Activated naive CD8-positive, alpha-beta T cell treated with anti-CD3 and anti-CD28 coated beads, Interleukin-2, amount 10 ng/mL, durations not matched to agents 7 days and 5 days (primary cell): ENCODE measurements at regions not wholly inside any gene's neighbourhood (a gene's known extent, or its start where the extent isn't known, plus 50 kb on each side); places are given as distances from the start of the nearest gene placed in this dataset.

Experiments
- ATAC-seq: fragments of 150-1000 bp; cut with Tn5 transposase; one replicate; pipeline ENCODE4 v1.10.0; 2021; ENCODE audit warnings: low read depth, moderate library complexity
- POLR2A ChIA-PET: fragments of 350-600 bp; sonication (Branson Sonifier 250); formaldehyde crosslinking; loops from one replicate; lab custom pipeline; 2021; ENCODE audit warnings: antibody characterized with exemption; lab: Charles Lee
- DNase-seq: peaks from one replicate; pipeline ENCODE4 v3.0.0; 2021
- H3K27ac Mint-ChIP-seq: one replicate; pipeline ENCODE4 v1.8.0; 2022; ENCODE audit warnings: mild to moderate bottlenecking, mixed read lengths
- H3K27me3 Mint-ChIP-seq: one replicate; pipeline ENCODE4 v1.8.0; 2022; ENCODE audit warnings: mild to moderate bottlenecking, moderate library complexity, mixed read lengths
- H3K36me3 Mint-ChIP-seq: one replicate; pipeline ENCODE4 v1.8.0; 2021; ENCODE audit warnings: mild to moderate bottlenecking, mixed read lengths
- H3K4me1 Mint-ChIP-seq: one replicate; pipeline ENCODE4 v1.8.0; 2021; ENCODE audit warnings: mixed read lengths
- H3K4me3 Mint-ChIP-seq: one replicate; pipeline ENCODE4 v1.8.0; 2022; ENCODE audit warnings: mild to moderate bottlenecking, moderate library complexity, mixed read lengths
- H3K9me3 Mint-ChIP-seq: one replicate; pipeline ENCODE4 v1.8.0; 2021; ENCODE audit warnings: mixed read lengths

GRCh38 chr3:87359025-87359424 is 82.6 kb upstream of the POU1F1 start:
- Mint-ChIP-seq H3K36me3 (no peaks in the 10 kb centered on the region), H3K4me1 (no peaks in the 10 kb centered on the region), H3K27ac (no peak overlapping the region), H3K9me3 (no peaks in the 10 kb centered on the region), H3K27me3 (peaks cover 6% of the 10 kb centered on the region), H3K4me3 (no peak overlapping the region)
- POLR2A ChIA-PET, result interaction anchor here (0.7 kb wide), 1 partner anchor 402 kb away, joined by 3 read pairs; no protein-coding TSS in a partner anchor
- ATAC-seq, result no peak
- no peak for DNase-seq

- no peak for ATAC-seq
- peaks cover 6% of the 10 kb centered on the region for H3K27me3 Mint-ChIP-seq
- H3K4me3 Mint-ChIP-seq, result no peak overlapping the region
- POLR2A ChIA-PET, result no interaction called here
- H3K36me3 Mint-ChIP-seq, result no peaks in the 10 kb centered on the region
- H3K9me3 Mint-ChIP-seq, result no peaks in the 10 kb centered on the region
- H3K4me1 Mint-ChIP-seq, result no peaks in the 10 kb centered on the region
- no peak for DNase-seq
- no peak overlapping the region for H3K27ac Mint-ChIP-seq
Observed at GRCh38 chr3:87358066-87358465, 81.7 kb upstream of the POU1F1 start.

- Mint-ChIP-seq H3K4me1 (no peaks in the 10 kb centered on the region), H3K27me3 (peaks cover 6% of the 10 kb centered on the region), H3K27ac (no peak overlapping the region), H3K9me3 (no peaks in the 10 kb centered on the region), H3K4me3 (no peak overlapping the region), H3K36me3 (no peaks in the 10 kb centered on the region)
- POLR2A ChIA-PET, result no interaction called here
- DNase-seq, result no peak
- no peak for ATAC-seq
Observed at GRCh38 chr3:87354398-87354797, 78.0 kb upstream of the POU1F1 start.

- Mint-ChIP-seq H3K36me3 (no peaks in the 10 kb centered on the region), H3K4me1 (no peaks in the 10 kb centered on the region), H3K27me3 (peaks cover 6% of the 10 kb centered on the region), H3K4me3 (no peak overlapping the region), H3K9me3 (no peaks in the 10 kb centered on the region), H3K27ac (no peak overlapping the region)
- ATAC-seq (no peak), DNase-seq (no peak)
- POLR2A ChIA-PET, result no interaction called here
Observed at GRCh38 chr3:87351937-87352336, 75.6 kb upstream of the POU1F1 start.

- DNase-seq (no peak), ATAC-seq (peak; percentile 92)
- Mint-ChIP-seq H3K4me3 (no peak overlapping the region), H3K4me1 (no peaks in the 10 kb centered on the region), H3K9me3 (no peaks in the 10 kb centered on the region), H3K36me3 (no peaks in the 10 kb centered on the region), H3K27me3 (peaks cover 1% of the 10 kb centered on the region), H3K27ac (no peak overlapping the region)
- POLR2A ChIA-PET, result no interaction called here
Observed at GRCh38 chr3:87350367-87351199, 74.2 kb upstream of the POU1F1 start.

GRCh38 chr3:87349833-87350232 is 73.4 kb upstream of the POU1F1 start:
- POLR2A ChIA-PET, result no interaction called here
- H3K36me3 Mint-ChIP-seq, result no peaks in the 10 kb centered on the region
- DNase-seq, result no peak
- H3K9me3 Mint-ChIP-seq, result no peaks in the 10 kb centered on the region
- H3K4me1 Mint-ChIP-seq, result no peaks in the 10 kb centered on the region
- no peak for ATAC-seq
- no peak overlapping the region for H3K27ac Mint-ChIP-seq
- H3K27me3 Mint-ChIP-seq, result no peaks in the 10 kb centered on the region
- H3K4me3 Mint-ChIP-seq, result no peak overlapping the region

GRCh38 chr3:87336761-87337160 is 60.4 kb upstream of the POU1F1 start:
- ATAC-seq (no peak), DNase-seq (no peak)
- POLR2A ChIA-PET, result no interaction called here
- H3K27me3 Mint-ChIP-seq, result no peaks in the 10 kb centered on the region
- H3K4me1 Mint-ChIP-seq, result no peaks in the 10 kb centered on the region
- peaks cover 3% of the 10 kb centered on the region for H3K9me3 Mint-ChIP-seq
- H3K4me3 Mint-ChIP-seq, result no peak overlapping the region
- no peak overlapping the region for H3K27ac Mint-ChIP-seq
- H3K36me3 Mint-ChIP-seq, result no peaks in the 10 kb centered on the region

- POLR2A ChIA-PET, result no interaction called here
- H3K27me3 Mint-ChIP-seq, result no peaks in the 10 kb centered on the region
- no peak overlapping the region for H3K4me3 Mint-ChIP-seq
- H3K9me3 Mint-ChIP-seq, result peaks cover 2% of the 10 kb centered on the region
- H3K4me1 Mint-ChIP-seq, result no peaks in the 10 kb centered on the region
- H3K36me3 Mint-ChIP-seq, result no peaks in the 10 kb centered on the region
- no peak for ATAC-seq
- H3K27ac Mint-ChIP-seq, result no peak overlapping the region
- no peak for DNase-seq
Observed at GRCh38 chr3:87335931-87336330, 59.5 kb upstream of the POU1F1 start.

- POLR2A ChIA-PET, result no interaction called here
- H3K9me3 Mint-ChIP-seq, result no peaks in the 10 kb centered on the region
- peaks cover 2% of the 10 kb centered on the region for H3K27me3 Mint-ChIP-seq
- ATAC-seq (no peak), DNase-seq (no peak)
- H3K4me1 Mint-ChIP-seq, result no peaks in the 10 kb centered on the region
- no peaks in the 10 kb centered on the region for H3K36me3 Mint-ChIP-seq
- H3K4me3 Mint-ChIP-seq, result no peak overlapping the region
- no peak overlapping the region for H3K27ac Mint-ChIP-seq
Observed at GRCh38 chr3:87333393-87333892, 57.1 kb upstream of the POU1F1 start.

- DNase-seq (no peak), ATAC-seq (no peak)
- Mint-ChIP-seq H3K27me3 (peaks cover 2% of the 10 kb centered on the region), H3K9me3 (no peaks in the 10 kb centered on the region), H3K36me3 (no peaks in the 10 kb centered on the region), H3K4me1 (no peaks in the 10 kb centered on the region), H3K4me3 (no peak overlapping the region), H3K27ac (no peak overlapping the region)
- POLR2A ChIA-PET, result no interaction called here
Observed at GRCh38 chr3:87332789-87333188, 56.4 kb upstream of the POU1F1 start.

- Mint-ChIP-seq H3K36me3 (no peaks in the 10 kb centered on the region), H3K9me3 (no peaks in the 10 kb centered on the region), H3K27me3 (peaks cover 13% of the 10 kb centered on the region), H3K27ac (no peak overlapping the region), H3K4me1 (no peaks in the 10 kb centered on the region), H3K4me3 (no peak overlapping the region)
- no peak for DNase-seq
- ATAC-seq, result no peak
- POLR2A ChIA-PET, result no interaction called here
Observed at GRCh38 chr3:87329065-87329464, 52.7 kb upstream of the POU1F1 start.
